ENCODE measurements at regions not wholly inside any gene's neighbourhood (a gene's known extent, or its start where the extent isn't known, plus 50 kb on each side); places are given as distances from the start of the nearest gene placed in this dataset.

DNA sequence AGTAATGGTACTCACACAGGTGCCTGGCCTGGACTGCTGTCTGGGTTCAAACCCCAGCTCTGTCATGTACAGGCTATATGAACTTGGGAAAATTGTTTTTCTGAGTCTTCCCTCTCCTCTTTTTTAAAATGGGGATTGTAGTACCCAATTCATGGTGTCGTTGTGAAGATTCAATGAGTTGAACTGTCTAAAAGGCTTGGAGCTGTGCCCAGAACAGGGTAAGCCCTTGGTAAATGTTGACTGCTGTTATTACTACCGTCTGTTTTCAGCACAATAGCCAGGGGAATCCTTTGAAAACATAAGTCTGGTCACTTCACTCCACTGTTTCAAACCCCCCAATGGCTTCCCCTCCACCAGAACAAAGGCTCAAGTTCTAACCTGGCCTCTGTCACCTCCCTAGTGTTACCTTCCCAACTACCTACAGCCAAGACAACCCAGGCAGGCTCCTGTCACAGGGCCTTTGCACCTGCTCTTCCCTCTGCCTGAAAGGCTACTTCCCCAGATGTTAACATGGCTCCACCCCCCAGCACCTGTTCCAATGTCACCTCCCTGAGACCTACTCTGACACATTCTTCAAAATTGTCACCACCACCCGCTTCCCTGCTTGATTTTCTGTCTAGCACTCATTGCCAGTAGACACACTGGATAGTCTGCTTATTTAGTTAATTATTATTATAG lies 152.8 kb downstream of the CHST1 start:
- H4K20me1 ChIP-seq (replicated peaks; ENCODE audit: control insufficient read depth, extremely low read depth, insufficient read depth, low read length) = no peaks in the 10 kb centered on the region
- DNase-seq (ENCODE audit: low read depth, low spot score) (no peak), FAIRE-seq (no peak)
- TF ChIP-seq EZH2 (IDR thresholded peaks at IDR 0.05; ENCODE audit: borderline replicate concordance, low read depth, low read length, severe bottlenecking) = no peak
- H3K27ac ChIP-seq (ENCODE audit: insufficient read depth, low read depth, low read length) = no peak overlapping the region
- no peaks in the 10 kb centered on the region for H3K79me2 ChIP-seq (ENCODE audit: control insufficient read depth, insufficient read depth, low read length)
- intact Hi-C loops (cut with micrococcal nuclease) = no loop called here
- no peaks in the 10 kb centered on the region for H3K27me3 ChIP-seq (ENCODE audit: control insufficient read depth in 2 of 2, insufficient read depth in 2 of 2, low read length in 2 of 2)
- H2AFZ ChIP-seq (ENCODE audit: low read depth, low read length) = no peak overlapping the region
- dilution Hi-C loops (cut with MboI; ENCODE audit: extremely low pct_ligation_motif_present, low sequenced_read_pairs) = no loop called here
- no peak overlapping the region for H3K4me2 ChIP-seq (ENCODE audit: insufficient read depth, low read length)
- no peaks in the 10 kb centered on the region for H3K36me3 ChIP-seq (ENCODE audit: control insufficient read depth in 2 of 2, extremely low read depth in 1 of 2, insufficient read depth in 2 of 2, low read length in 2 of 2)
- POLR2A ChIA-PET = no interaction called here
- CTCF ChIA-PET = no interaction called here
- no peaks in the 10 kb centered on the region for H3K9me1 ChIP-seq (replicated peaks; ENCODE audit: control insufficient read depth, extremely low read depth, insufficient read depth, low read length)
- no peak overlapping the region for H3K9ac ChIP-seq (replicated peaks; ENCODE audit: extremely low read depth, insufficient read depth, low read length)
- BruUV-seq (replicated peaks) = no TSS peak
- H3K4me3 ChIP-seq (replicated peaks in 1 of 3; ENCODE audit: insufficient read depth in 1 of 3, low read depth in 1 of 3, low read length in 3 of 3) = no peak overlapping the region
- H3K9me3 ChIP-seq (replicated peaks; ENCODE audit: control insufficient read depth, insufficient read depth, low read length) = no peaks in the 10 kb centered on the region
- no peaks in the 10 kb centered on the region for H3K4me1 ChIP-seq (ENCODE audit: control insufficient read depth, extremely low read depth, insufficient read depth, low read length)

DNA sequence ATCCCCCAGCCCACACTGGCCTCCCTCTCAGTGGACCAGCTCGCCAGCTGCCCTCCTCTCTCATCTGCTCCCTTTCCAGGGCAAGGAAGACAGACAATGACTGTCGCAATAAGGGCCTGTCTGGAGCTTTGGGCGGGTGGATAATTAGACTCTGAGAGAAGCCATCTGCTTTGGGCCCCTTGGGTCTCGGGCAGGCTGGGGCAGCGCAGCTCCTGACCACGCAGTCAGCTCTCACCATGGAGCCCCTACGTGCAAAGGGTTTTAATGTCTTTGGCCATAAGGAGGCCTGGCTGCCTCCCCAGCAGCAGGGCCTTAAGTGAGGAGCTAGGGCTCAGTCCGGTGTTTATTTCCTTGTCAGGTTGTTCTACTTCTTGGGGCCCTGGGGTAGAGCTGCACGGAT lies 153.9 kb downstream of the CHST1 start:
- CTCF ChIA-PET = no interaction called here
- intact Hi-C loops (cut with micrococcal nuclease) (no loop called here), dilution Hi-C loops (cut with MboI; ENCODE audit: extremely low pct_ligation_motif_present, low sequenced_read_pairs) (no loop called here)
- H3K9me3 ChIP-seq (replicated peaks; ENCODE audit: control insufficient read depth, insufficient read depth, low read length) = no peaks in the 10 kb centered on the region
- H3K4me3 ChIP-seq (replicated peaks in 1 of 3; ENCODE audit: insufficient read depth in 1 of 3, low read depth in 1 of 3, low read length in 3 of 3) = no peak overlapping the region
- H4K20me1 ChIP-seq (replicated peaks; ENCODE audit: control insufficient read depth, extremely low read depth, insufficient read depth, low read length) = no peaks in the 10 kb centered on the region
- DNase-seq (ENCODE audit: low read depth, low spot score) (no peak), FAIRE-seq (no peak)
- no peaks in the 10 kb centered on the region for H3K4me1 ChIP-seq (ENCODE audit: control insufficient read depth, extremely low read depth, insufficient read depth, low read length)
- no peaks in the 10 kb centered on the region for H3K36me3 ChIP-seq (ENCODE audit: control insufficient read depth in 2 of 2, extremely low read depth in 1 of 2, insufficient read depth in 2 of 2, low read length in 2 of 2)
- no peaks in the 10 kb centered on the region for H3K9me1 ChIP-seq (replicated peaks; ENCODE audit: control insufficient read depth, extremely low read depth, insufficient read depth, low read length)
- no peak overlapping the region for H2AFZ ChIP-seq (ENCODE audit: low read depth, low read length)
- H3K79me2 ChIP-seq (ENCODE audit: control insufficient read depth, insufficient read depth, low read length) = no peaks in the 10 kb centered on the region
- POLR2A ChIA-PET = no interaction called here
- H3K27me3 ChIP-seq (ENCODE audit: control insufficient read depth in 2 of 2, insufficient read depth in 2 of 2, low read length in 2 of 2) = no peaks in the 10 kb centered on the region
- H3K9ac ChIP-seq (replicated peaks; ENCODE audit: extremely low read depth, insufficient read depth, low read length) = no peak overlapping the region
- BruUV-seq (replicated peaks) = no TSS peak
- no peak for TF ChIP-seq POLR2A (IDR thresholded peaks at IDR 0.05; ENCODE audit: low read depth, low read length)
- TF ChIP-seq MYC (IDR thresholded peaks at IDR 0.05; ENCODE audit: low read depth, low read length) = no peak
- TF ChIP-seq POLR2AphosphoS5 (IDR thresholded peaks at IDR 0.05; ENCODE audit: insufficient read depth, low read depth, low read length) = no peak
- TF ChIP-seq, protein P1, sequence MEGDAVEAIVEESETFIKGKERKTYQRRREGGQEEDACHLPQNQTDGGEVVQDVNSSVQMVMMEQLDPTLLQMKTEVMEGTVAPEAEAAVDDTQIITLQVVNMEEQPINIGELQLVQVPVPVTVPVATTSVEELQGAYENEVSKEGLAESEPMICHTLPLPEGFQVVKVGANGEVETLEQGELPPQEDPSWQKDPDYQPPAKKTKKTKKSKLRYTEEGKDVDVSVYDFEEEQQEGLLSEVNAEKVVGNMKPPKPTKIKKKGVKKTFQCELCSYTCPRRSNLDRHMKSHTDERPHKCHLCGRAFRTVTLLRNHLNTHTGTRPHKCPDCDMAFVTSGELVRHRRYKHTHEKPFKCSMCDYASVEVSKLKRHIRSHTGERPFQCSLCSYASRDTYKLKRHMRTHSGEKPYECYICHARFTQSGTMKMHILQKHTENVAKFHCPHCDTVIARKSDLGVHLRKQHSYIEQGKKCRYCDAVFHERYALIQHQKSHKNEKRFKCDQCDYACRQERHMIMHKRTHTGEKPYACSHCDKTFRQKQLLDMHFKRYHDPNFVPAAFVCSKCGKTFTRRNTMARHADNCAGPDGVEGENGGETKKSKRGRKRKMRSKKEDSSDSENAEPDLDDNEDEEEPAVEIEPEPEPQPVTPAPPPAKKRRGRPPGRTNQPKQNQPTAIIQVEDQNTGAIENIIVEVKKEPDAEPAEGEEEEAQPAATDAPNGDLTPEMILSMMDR (IDR thresholded peaks at IDR 0.05; ENCODE audit: extremely low read depth in 1 of 2, insufficient read depth in 1 of 2, low read depth in 1 of 2, low read length in 2 of 2) = no peak
- no peak for TF ChIP-seq EZH2 (IDR thresholded peaks at IDR 0.05; ENCODE audit: borderline replicate concordance, low read depth, low read length, severe bottlenecking)
- no peak for TF ChIP-seq GATA2 (IDR thresholded peaks at IDR 0.05; ENCODE audit: insufficient read depth, insufficient read length, low read depth, low read length)
- TF ChIP-seq FOS (IDR thresholded peaks at IDR 0.05; ENCODE audit: borderline replicate concordance, insufficient read depth, low read length) = no peak
- TF ChIP-seq, protein P2, sequence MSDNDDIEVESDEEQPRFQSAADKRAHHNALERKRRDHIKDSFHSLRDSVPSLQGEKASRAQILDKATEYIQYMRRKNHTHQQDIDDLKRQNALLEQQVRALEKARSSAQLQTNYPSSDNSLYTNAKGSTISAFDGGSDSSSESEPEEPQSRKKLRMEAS (IDR thresholded peaks at IDR 0.05; ENCODE audit: insufficient read depth, insufficient read length) = no peak
- no peak for TF ChIP-seq JUN (IDR thresholded peaks at IDR 0.05; ENCODE audit: borderline replicate concordance, insufficient read depth, insufficient read length, low read depth)
- no peak overlapping the region for H3K27ac ChIP-seq (ENCODE audit: insufficient read depth, low read depth, low read length)
- no peak overlapping the region for H3K4me2 ChIP-seq (ENCODE audit: insufficient read depth, low read length)

Measured in endothelial cell of umbilical vein (primary cell).